Fibroblast of villous mesenchyme (primary cell): ENCODE measurements at regions not wholly inside any gene's neighbourhood (a gene's known extent, or its start where the extent isn't known, plus 50 kb on each side); places are given as distances from the start of the nearest gene placed in this dataset.

Source experiments
- DNase-seq: peaks from one replicate; pipeline ENCODE4 v3.0.0-alpha.2; 2010; ENCODE audit warnings: low read depth
- H3K4me3 ChIP-seq: 2 replicates; pipeline ENCODE4 v1.5.1; 2011; ENCODE audit warnings: low read depth, mild to moderate bottlenecking, low read length
- CTCF ChIP-seq: IDR thresholded peaks from 2 replicates; pipeline ENCODE4 v1.5.1; 2012; ENCODE audit warnings: low read depth, mild to moderate bottlenecking, low read length; ENCODE audit not compliant: insufficient read depth

- no peak overlapping the region for H3K4me3 ChIP-seq
- no peak for DNase-seq
- TF ChIP-seq CTCF = no peak
These were observed 148.6 kb downstream of the PPP1R3A start for GRCh38 chr7:113770146-113770738.

GRCh38 chr7:113768387-113768786 lies 150.4 kb downstream of the PPP1R3A start:
- peak; percentile 1 for DNase-seq
- no peak overlapping the region for H3K4me3 ChIP-seq
- TF ChIP-seq CTCF = no peak

GRCh38 chr7:113764401-113765035 lies 154.3 kb downstream of the PPP1R3A start:
- H3K4me3 ChIP-seq = no peak overlapping the region
- DNase-seq = no peak
- no peak for TF ChIP-seq CTCF

GRCh38 chr7:113763226-113763625 lies 155.6 kb downstream of the PPP1R3A start:
- no peak for DNase-seq
- no peak for TF ChIP-seq CTCF
- no peak overlapping the region for H3K4me3 ChIP-seq

GRCh38 chr7:113756250-113756649 lies 162.6 kb downstream of the PPP1R3A start:
- no peak overlapping the region for H3K4me3 ChIP-seq
- TF ChIP-seq CTCF = no peak

GRCh38 chr7:113752689-113753088 lies 166.1 kb downstream of the PPP1R3A start:
- no peak overlapping the region for H3K4me3 ChIP-seq
- DNase-seq = no peak
- TF ChIP-seq CTCF = no peak

More at GRCh38 chr7:113756250-113756649, 162.6 kb downstream of the PPP1R3A start:
- no peak for DNase-seq
